SKM-1 treated with dmso at 0.1 percent for 144 hours (cell line): ENCODE measurements at regions not wholly inside any gene's neighbourhood (a gene's known extent, or its start where the extent isn't known, plus 50 kb on each side); places are given as distances from the start of the nearest gene placed in this dataset.

ENCODE experiments used
- DNase-seq: peaks from one replicate; lab custom pipeline; 2025; ENCODE audit not compliant: unreplicated experiment; lab: John Stamatoyannopoulos, UW

DNA sequence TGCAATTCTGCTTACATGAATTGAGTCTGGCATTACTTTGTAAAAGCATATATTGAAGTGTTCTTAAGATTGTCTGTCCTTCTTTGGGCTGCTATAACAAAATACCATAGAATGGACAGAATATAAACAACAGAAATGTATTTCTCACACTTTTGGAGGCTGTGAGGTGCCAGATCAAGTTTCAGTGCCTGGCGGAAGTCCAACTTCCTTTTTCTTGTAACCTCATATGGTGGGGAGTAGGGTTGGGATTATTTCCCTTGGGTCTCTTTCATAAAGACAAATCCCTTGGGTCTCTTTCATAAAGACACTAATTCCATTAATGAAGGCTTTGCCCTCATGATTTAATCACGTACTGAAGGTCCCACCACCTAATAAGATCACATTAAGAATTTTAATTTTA is 199.3 kb upstream of the GRID2 start:
- DNase-seq: peak; percentile 65

DNA sequence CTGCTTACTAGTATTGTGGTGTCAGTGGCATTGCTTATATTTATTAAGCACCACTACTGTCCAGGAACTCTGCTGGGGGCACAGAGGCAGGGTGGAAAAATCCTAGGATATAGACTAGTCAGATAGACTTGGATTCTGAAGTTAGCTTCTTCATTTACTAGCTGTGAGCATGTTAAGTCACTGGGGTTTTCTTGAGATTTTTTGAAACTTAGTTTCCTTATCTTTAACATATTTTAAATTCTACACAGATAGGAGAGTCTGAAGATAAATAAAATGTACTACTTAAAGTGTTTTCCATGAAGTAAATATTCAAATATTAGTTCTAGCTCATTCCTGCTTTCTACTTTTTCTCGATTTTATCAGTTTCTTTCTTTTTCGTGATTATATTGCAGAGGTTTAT is 196.9 kb upstream of the GRID2 start:
- no peak for DNase-seq

DNA sequence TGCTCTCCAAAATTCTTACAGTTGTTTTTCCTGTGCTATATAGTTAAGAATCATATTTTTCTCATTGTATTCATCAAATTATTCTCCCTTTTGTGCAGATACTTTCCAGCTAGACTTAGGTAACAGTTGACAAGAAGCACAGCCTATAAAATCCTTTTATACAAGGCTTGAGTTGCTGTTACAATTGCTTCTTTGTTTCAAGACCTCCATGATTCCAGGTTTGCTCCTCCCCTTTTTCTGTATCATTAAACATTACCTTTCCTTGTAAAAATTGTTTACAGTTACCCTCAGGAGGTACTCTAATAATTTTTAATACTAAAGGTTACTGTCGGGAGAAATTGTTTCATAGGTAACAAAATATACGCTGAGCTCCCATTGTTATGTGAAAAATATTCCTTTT is 192.3 kb upstream of the GRID2 start:
- no peak for DNase-seq

DNA sequence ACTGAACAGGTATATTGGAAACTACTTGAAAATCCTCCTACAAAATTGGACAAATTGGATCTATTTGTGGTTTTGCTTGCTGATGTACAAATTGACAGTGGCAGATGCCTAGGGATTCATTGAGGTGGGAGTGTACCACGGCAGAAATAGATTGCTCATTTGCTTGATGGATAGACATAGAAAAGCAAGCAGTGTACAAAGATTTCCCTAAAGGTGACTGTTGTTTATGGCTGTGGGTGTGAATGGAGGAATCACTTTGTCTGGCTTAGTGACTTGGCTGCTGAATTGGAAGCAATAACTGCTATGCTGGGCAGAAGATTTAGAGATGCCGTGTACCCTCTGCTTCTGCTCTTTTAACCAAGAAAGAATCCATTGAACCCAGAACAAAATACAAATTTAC is 191.0 kb upstream of the GRID2 start:
- no peak for DNase-seq

DNA sequence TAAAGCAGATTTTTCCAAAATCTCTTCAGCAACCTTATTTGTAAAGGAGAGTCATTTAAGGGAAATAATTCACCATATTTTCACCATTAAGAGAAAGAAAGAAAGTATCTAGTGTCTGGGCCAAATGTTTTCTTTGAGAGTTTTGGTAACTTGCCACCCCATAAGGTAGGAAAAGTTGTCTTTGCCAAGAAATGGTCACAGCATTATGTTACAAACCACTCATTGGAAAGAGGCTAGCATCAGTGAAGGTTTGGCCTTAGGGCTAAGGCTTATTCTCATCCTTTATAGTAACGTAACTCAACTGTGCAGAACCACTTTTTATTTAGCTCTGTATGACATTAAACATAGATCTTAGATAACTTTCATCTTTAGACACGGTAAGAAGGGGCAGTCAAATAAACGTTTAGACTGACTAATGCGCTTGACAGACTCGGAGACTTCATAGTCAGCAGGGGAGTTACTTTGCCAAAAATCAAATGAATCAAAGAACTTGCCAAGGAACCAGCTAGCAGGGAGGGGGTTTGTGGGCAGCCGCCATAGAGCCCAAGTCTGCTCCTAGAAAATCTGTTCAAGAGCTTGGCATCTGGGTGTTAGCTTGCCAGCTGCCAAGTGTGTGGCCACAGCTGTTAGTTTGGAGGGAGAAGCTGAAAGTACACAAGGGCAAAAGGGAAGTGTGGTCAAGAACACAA is 182.8 kb upstream of the GRID2 start:
- DNase-seq: no peak

DNA sequence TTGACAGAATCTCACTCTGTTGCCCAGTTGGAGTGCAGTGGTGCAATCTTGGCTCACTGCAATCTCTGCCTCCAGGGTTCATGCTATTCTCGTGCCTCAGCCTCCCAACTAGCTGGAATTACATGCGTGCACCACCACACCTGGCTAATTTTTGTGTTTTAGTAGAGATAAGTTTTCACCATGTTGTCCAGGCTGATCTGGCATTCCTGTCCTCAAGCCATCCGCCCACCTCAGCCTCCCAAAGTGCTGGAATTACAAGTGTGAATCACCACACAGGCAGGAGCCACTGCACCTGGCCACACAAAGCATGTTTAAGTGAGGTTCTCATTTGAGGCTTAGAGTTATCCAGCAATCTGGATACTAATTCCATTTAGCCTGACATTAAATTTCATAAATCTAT is 180.9 kb upstream of the GRID2 start:
- DNase-seq: no peak

DNA sequence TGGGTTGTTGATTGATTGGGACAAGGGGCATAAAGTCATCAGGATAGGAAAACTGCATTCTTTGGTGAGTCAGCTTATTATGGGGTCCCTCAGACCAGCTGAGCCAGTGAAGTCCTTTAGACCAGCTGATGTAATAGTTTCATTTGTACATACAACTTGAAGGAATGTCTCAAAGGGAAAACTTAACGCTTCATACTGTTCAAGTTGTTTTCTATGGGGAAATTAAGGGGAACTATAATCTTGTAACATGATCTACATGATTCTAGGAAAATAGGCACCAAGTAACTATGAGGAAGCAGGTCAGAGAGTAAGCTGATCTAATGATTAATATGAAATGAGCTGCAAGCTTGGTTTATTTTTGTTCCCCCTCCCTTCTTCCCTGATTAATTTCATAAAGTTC is 175.1 kb upstream of the GRID2 start:
- DNase-seq: no peak

DNA sequence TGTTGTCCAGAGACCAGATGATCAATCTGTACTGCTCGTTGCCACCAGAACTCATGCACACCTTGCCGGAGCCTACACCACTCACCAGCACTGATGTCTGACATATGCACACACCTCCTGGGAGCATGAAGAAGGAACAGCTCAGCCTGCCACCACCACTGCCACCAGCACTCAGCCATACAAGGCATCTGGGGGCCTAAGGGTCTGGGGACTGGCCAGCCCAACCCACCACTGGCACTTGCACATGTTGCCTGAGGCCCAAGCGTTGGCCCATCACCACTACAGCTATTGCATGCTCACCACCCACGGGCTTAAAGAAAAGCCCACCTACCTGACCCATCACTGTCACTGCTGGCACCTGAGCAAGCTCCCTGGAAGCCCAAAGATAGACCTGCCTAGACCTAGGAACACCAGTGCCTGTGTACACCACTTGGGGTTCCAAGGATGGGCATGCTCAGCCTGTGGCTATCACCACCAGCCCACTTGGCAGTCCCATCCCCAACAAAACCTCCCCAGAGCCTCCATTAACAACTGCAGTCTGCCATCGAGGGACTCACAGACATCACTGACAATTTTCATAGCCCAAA is 174.3 kb upstream of the GRID2 start:
- no peak for DNase-seq

DNA sequence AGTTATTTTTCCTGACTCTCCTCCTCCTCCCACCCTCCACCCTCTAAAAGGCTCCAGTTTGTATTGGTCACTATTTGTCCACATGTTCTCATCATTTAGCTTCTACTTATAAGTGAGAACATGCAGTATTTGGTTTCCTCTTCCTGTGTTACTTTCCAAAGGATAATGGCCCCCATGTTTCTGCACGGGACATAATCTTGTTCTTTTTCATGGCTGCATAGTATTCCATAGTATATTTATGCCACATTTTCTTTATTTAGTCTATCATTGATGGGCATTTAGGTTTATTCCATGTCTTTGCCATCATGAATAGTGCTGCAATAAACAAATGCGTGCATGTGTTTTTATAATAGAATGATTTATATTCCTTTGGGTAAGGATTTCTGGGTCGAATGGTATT is 167.3 kb upstream of the GRID2 start:
- no peak for DNase-seq

DNA sequence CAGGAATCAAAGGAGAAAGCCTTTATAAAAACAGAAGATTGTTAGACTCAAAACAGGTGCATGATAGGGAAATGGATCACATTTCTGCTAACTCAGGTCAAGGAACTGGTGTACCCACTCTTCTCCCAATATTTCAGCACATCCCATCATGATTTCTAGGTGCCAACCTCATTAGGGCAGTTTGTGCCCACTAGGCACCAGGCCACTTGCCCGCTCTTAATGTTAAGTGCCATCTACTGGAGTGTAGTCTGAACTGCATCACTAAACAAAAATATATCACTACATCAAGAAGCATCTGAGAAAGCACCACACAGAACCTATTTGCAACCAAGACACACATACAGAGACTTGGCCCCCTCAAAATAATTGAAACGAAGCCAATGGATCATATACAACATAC is 140.4 kb upstream of the GRID2 start:
- no peak for DNase-seq

DNA sequence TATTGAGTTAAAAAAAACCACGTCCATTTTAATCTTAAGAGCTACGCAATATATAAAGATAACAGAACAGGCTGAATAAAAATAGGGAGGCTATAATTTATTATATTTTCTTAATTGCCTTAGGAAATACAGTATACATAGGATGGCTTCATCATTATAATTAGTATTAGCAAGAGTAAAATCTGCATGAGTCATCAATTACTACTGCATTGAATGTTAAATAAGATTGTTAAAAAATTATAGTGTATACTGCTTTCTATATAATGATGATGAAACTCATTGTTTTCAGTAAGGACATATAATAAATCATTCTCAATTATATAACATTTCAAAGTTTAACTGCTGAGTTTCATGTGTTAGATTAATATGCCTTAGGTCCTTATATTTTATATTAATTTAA is 133.4 kb upstream of the GRID2 start:
- no peak for DNase-seq

DNA sequence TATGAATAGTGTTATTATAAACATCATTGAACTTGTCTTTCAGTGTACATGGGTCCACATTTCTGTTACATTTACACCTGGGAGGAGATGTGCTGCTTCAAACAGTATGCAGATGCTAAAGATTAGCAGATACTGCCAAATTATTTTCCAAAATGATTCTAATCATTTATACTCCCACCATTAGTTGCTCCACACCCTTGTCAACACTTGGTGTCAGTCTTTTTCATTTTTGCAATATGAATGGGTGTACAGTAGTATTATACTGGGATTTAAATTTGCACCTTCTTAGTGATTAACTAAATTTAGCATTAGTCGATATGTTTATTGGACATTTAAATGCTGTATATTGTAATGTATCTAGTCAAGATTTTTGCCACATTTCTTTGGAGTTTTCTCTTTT is 131.6 kb upstream of the GRID2 start:
- DNase-seq: no peak

DNA sequence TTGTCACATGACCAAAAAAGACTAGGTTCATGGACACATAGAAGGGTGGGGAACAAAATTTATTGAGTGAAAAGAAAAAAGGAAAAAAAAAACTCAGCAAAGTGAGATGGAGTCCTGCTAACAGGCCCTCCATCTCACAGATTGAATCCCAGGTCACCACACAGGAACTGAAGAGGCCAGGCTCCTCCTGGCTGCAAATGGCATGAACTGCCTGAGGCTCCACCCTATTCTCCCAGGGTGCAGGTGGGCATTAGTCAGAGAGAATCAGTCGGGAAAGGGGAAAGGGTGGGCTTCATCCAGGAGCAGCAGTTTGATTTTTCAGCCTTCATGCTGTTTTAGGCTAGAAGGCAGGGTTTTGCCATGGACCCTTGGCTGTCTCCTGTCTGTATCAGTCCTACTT is 128.5 kb upstream of the GRID2 start:
- no peak for DNase-seq

DNA sequence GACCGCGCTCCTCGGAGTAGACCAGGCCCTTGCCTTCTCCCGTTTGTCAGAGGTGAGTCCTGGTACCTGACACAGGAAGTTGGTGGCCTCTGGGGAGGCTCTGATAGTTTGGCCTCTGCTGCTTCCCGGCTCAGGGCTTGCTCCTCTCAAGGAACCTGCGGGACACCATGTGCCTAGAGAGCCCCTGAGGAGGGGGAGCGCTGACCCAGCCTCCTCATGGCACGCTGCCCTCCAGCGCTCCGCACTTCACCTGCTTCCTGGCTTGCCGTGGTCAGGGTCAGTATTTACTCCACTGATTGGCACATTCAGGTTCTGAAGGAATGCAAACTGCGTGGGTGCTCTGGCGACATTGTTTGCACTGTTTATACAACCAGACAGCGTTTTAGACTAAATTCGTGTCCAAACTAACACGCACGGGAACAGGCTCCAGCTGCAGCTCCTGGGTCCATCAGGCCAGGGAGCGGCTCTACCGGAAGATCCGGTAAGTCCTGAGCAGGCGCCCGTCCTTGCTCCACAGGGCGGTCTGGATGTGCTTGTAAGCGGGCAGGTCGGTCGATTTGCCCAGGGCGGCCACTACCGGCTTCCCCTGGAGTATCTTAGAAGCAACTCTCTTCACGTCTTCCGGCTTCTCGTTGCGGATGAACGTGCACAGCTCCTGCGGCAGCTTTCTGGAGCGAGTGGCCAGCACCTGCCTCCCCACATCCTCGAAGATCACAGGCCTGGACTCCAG is 121.6 kb upstream of the GRID2 start:
- no peak for DNase-seq

DNA sequence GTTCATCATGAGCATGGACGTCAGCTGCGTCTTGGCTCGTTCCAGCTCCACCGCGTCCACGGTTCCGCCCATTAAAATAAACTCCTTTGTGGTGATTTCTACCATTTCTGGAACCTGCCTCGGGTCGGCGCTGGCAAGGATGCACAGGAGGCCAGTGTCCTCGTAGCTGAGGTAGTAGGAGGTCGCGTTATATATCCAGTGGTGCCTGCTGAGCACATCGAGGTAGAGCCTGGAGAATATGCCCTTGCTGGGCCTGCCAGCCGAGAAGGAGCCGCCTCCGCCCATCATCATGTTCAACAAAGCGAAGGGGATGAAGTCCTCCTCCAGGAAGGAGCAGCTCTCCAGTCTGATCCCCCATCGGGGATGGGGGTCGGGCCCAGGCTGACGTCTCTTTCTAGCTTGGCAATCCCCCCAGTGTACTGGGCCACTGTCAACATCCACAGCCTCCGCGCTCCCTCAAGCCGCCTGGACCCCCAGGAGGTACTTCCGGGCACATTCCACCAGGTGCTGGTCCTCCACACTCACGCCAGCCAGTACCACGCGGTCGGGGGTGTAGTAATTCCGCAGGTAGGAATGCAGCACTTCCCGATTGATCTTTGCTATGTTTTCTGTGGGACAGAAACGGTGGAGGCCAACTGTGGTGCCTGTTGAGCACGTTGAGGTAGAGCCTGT is 120.9 kb upstream of the GRID2 start:
- DNase-seq: no peak

DNA sequence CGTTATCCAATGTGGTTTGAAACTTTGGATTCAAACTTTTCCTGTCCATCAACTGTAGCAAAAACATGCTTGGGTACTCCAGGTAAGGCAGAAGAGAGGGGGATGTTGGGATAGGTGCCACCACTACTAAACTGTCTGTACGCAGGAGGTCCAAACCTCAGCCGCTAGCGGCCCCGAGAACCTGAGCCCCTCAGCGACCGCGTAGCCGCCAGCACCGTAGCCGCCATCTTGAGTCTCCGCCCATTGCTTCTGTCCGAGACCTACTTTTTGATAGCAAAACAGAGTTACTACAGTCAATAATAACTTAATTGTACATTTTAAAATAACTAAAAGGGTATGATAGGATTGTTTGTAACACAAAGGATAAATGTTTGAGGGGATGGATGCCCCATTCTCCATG is 119.9 kb upstream of the GRID2 start:
- no peak for DNase-seq

DNA sequence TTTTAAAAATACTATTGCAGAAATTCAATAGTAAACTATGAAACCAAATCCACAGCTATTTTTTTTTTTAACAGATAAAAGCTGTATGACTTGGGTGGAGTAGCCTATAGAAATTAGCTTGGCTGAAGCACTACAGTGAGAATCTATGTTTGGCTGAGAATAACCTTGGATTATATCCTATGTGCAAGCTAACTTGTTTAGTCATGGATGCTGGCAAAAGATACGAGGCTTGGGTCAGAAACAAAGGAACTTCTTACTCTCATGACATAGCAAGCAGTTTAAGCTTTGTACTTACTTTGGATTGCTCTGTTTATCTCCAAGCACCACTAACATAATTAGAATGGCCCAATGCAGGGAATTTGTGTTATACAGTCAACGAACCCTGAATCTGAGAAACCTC is 119.2 kb upstream of the GRID2 start:
- DNase-seq: no peak

DNA sequence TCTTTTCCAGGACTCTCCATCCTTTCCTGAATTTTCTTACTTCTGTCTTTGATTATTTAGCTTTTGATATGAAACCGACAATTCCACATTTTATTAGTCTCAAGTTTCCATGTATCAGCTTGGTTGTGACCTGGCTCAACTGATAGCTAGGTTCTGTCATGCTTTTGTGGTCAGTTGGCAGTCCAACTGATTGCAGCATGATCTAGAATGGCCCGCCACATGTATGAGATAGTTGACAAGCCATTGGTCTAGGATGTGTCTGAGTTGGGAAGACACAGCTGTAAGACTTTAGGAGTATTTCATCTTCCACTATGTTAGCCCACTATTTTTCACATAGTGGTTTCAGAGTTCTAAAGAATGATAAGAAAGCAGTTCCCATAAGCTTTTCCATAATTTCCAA is 117.5 kb upstream of the GRID2 start:
- no peak for DNase-seq

DNA sequence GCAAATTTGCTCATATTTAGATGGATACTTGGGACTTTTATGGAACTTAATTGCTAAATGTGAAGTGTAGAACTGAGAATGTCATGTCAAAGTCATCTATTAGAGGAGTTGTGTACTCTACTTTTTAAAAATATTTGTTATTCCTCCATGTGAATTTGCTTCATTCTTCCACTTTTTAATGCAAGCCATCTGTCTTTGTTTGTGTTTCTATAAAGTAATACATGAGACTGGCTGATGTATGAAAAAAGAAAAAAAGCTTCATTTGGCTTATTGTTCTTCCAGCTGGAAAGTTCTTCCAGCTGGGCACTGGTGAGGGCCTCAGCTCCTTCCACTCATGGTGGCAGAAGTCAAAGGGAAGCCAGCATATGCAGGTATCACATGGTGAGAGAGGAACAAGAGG is 114.6 kb upstream of the GRID2 start:
- DNase-seq: no peak

DNA sequence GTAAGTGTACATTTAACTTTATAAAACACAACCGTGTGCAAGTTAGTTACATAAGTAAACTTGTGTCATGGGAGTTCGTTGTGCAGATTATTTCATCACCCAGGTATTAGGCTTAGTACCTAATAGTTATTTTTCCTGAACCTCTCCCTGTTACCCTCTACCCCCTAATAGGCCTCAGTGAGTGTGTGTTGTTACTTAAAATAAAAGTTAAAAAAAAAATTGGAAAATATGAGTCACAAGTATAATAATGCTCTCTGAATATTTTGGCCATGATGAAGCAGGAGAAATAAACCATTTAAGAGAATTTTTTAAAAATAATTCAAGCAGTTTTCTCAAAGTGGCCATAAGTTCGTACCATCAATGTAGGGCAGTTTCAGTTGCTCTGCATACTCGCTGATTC is 105.1 kb upstream of the GRID2 start:
- no peak for DNase-seq

DNA sequence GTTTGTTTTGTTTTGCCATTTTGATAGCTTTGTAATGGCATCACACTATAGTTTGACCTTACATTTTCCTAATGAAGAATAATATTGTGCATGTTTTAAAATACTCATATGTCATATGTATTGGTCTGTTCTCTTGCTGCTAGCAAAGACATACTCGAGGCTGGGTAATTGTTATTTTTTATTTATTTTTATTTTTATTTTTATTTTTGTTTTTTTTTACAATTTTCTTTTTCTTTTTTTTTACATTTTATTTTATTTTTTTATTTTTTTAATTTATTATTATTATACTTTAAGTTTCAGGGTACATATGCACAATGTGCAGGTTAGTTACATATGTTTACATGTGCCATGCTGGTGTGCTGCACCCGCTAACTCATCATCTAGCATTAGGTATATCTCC is 104.6 kb upstream of the GRID2 start:
- DNase-seq: no peak

DNA sequence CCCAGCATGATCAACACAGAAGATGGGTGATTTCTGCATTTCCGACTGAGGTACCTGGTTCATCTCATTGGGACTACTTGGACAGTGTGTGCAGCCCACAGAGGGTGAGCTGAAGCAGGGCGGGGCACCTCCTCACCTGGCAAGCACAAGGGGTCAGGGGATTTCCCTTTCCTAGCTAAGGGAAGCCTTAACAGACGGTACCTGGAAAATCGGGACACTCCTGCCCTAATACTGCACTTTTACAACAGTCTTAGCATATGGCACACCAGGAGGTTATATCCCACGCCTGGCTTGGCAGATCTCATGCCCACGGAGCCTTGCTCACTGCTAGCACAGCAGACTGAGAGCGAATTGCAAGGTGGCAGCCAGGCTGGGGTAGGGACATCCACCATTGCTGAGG is 92.9 kb upstream of the GRID2 start:
- no peak for DNase-seq
